Tibial artery (tissue), 4 donors: ENCODE measurements at regions not wholly inside any gene's neighbourhood (a gene's known extent, or its start where the extent isn't known, plus 50 kb on each side); places are given as distances from the start of the nearest gene placed in this dataset.

Experiments
- DNase-seq, 2 donors: peaks; one replicate each; pipeline ENCODE4 v3.0.0-alpha.2; 2019
- H3K27ac ChIP-seq, 2 donors: fragments of 200-600 bp; sonication (generic) in 1 of 2; 1 replicate in 1 of 2; 2 replicates in 1 of 2; pipeline ENCODE4 v1.5.1; 2018 to 2019; ENCODE audit warnings: mild to moderate bottlenecking in 1 of 2
- H3K27me3 ChIP-seq, 2 donors: fragments of 200-600 bp; sonication (generic) in 1 of 2; one replicate each; pipeline versions ENCODE4 v1.5.1 to v1.6.0; 2016 to 2019
- H3K36me3 ChIP-seq, 3 donors: fragments of 200-600 bp; sonication (generic) in 2 of 3; one replicate each; pipeline ENCODE4 v1.5.1; 2016 to 2019; ENCODE audit warnings: mild to moderate bottlenecking in 2 of 3
- H3K4me1 ChIP-seq, 4 donors: fragments of 200-600 bp; sonication (generic) in 2 of 4; 1 replicate in 3 of 4; 2 replicates in 1 of 4; pipeline ENCODE4 v1.5.1; 2016 to 2019
- H3K4me3 ChIP-seq, 2 donors: fragments of 200-600 bp; sonication (generic) in 1 of 2; 1 replicate in 1 of 2; 2 replicates in 1 of 2; pipeline ENCODE4 v1.5.1; 2018 to 2019; ENCODE audit warnings: mild to moderate bottlenecking in 2 of 2
- H3K9me3 ChIP-seq, 3 donors: fragments of 200-600 bp; sonication (generic) in 1 of 3; one replicate each; pipeline ENCODE4 v1.5.1; 2016 to 2019
- intact Hi-C: fragments of 100-400 bp; cut with DNase I; formaldehyde crosslinking; loops from one replicate; pipeline ENCODE4 v1.15.0; 2023; ENCODE audit warnings: low total_unique reads
- TF ChIP-seq, protein P1 (sequence below), 2 experiments: fragments of 200-600 bp in 1 of 2; fragments of 450-650 bp in 1 of 2; IDR thresholded peaks; one replicate each; pipeline ENCODE4 v1.5.1; 2017 to 2019; ENCODE audit warnings: antibody characterized with exemption in 2 of 2, mild to moderate bottlenecking in 1 of 2, moderate library complexity in 1 of 2

DNA sequence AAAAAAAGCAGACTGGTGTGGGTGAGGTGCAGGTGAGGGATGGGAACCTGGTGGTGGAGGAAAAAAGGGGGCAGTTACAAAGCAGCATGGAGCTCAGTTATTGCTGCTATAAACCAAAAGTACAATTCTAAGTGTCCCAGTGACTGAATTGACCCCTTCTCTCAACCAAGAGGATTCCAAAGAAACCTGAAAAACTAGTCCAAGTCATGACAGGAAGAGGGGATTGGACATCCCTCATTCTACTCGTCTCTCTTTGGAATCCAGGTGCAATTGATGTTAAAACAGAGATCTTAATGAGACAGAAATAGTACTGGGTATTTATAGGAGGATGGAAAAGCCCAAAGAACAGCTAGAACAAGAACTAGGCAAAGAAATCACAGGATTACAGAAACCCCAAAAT is 322.3 kb upstream of the IGFBP3 start:
- no peak overlapping the region for H3K4me3 ChIP-seq
- intact Hi-C loops = no loop called here
- H3K36me3 ChIP-seq = no peaks in the 10 kb centered on the region
- TF ChIP-seq, protein P1, sequence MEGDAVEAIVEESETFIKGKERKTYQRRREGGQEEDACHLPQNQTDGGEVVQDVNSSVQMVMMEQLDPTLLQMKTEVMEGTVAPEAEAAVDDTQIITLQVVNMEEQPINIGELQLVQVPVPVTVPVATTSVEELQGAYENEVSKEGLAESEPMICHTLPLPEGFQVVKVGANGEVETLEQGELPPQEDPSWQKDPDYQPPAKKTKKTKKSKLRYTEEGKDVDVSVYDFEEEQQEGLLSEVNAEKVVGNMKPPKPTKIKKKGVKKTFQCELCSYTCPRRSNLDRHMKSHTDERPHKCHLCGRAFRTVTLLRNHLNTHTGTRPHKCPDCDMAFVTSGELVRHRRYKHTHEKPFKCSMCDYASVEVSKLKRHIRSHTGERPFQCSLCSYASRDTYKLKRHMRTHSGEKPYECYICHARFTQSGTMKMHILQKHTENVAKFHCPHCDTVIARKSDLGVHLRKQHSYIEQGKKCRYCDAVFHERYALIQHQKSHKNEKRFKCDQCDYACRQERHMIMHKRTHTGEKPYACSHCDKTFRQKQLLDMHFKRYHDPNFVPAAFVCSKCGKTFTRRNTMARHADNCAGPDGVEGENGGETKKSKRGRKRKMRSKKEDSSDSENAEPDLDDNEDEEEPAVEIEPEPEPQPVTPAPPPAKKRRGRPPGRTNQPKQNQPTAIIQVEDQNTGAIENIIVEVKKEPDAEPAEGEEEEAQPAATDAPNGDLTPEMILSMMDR (IDR thresholded peaks at IDR 0.05) = no peak
- H3K4me1 ChIP-seq = no peaks in the 10 kb centered on the region
- no peaks in the 10 kb centered on the region for H3K27me3 ChIP-seq
- no peak overlapping the region for H3K27ac ChIP-seq
- no peak for DNase-seq
- peaks cover 0 to 6% (median 0%) of the 10 kb centered on the region in 3 donors for H3K9me3 ChIP-seq

DNA sequence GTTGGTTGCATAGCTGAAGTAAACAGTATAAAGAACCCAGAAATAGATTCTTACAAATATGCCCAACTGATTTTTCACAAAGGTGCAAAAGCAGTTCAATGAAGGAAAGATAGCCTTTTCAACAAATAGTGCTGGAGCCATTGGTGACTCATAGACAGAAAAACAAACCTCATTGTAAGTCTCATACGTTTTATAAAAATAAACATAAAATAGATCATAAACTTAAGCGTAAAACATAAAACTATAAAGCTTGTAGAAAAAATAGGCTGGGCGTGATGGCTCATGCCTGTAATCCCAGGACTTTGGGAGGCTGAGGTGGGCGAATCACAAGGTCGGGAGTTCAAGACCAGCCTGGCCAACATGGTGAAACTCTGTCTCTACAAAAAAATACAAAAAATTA is 318.8 kb upstream of the IGFBP3 start:
- H3K27ac ChIP-seq = no peak overlapping the region
- intact Hi-C loops = no loop called here
- H3K4me3 ChIP-seq = no peak overlapping the region
- DNase-seq = no peak
- no peaks in the 10 kb centered on the region for H3K27me3 ChIP-seq
- peaks cover 0 to 6% (median 0%) of the 10 kb centered on the region in 3 donors for H3K9me3 ChIP-seq
- no peaks in the 10 kb centered on the region for H3K4me1 ChIP-seq
- no peaks in the 10 kb centered on the region for H3K36me3 ChIP-seq
- TF ChIP-seq, protein P1 (IDR thresholded peaks at IDR 0.05) = no peak

DNA sequence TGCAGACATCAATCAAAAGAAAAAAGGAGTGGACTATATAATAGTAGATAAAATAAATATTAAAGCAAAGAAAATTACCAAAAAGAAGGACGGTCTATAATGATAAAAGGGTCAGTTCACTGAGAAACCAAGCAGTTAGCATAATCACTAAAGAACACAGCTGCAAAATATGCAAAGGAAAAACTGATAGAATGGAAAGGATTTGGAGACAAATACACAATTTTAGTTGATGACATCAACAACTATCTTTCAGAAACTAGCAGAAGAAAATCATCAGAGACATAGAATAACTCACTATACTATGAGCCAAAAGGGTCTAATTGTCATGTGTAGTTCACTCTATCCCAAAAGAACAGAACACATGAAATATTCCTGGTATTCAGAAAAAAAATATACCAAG is 316.4 kb upstream of the IGFBP3 start:
- Histone ChIP-seq H3K4me3 (no peak overlapping the region), H3K27me3 (no peaks in the 10 kb centered on the region), H3K4me1 (no peaks in the 10 kb centered on the region), H3K27ac (no peak overlapping the region), H3K9me3 (peaks cover 0 to 6% (median 0%) of the 10 kb centered on the region in 3 donors), H3K36me3 (no peaks in the 10 kb centered on the region)
- intact Hi-C loops = no loop called here
- DNase-seq = no peak
- TF ChIP-seq, protein P1 (IDR thresholded peaks at IDR 0.05) = no peak

GRCh38 chr7:46233585-46234329 is 312.7 kb upstream of the IGFBP3 start:
- intact Hi-C loops = no loop called here
- H3K4me3 ChIP-seq = no peak overlapping the region

GRCh38 chr7:46230990-46231305 is 309.9 kb upstream of the IGFBP3 start:
- DNase-seq = no peak
- H3K27me3 ChIP-seq = no peaks in the 10 kb centered on the region

More at GRCh38 chr7:46233585-46234329, 312.7 kb upstream of the IGFBP3 start:
- H3K27ac ChIP-seq = no peak overlapping the region
- TF ChIP-seq, protein P1 (IDR thresholded peaks at IDR 0.05) = no peak
- DNase-seq = no peak
- H3K27me3 ChIP-seq = no peaks in the 10 kb centered on the region
- H3K9me3 ChIP-seq = no peaks in the 10 kb centered on the region
- H3K4me1 ChIP-seq = no peaks in the 10 kb centered on the region
- no peaks in the 10 kb centered on the region for H3K36me3 ChIP-seq

More at GRCh38 chr7:46230990-46231305, 309.9 kb upstream of the IGFBP3 start:
- Histone ChIP-seq H3K36me3 (no peaks in the 10 kb centered on the region), H3K4me3 (no peak overlapping the region), H3K27ac (no peak overlapping the region), H3K4me1 (no peaks in the 10 kb centered on the region), H3K9me3 (no peaks in the 10 kb centered on the region)
- intact Hi-C loops = no loop called here
- TF ChIP-seq, protein P1 (IDR thresholded peaks at IDR 0.05) = no peak
